Osteoblast (primary cell): ENCODE measurements at regions not wholly inside any gene's neighbourhood (a gene's known extent, or its start where the extent isn't known, plus 50 kb on each side); places are given as distances from the start of the nearest gene placed in this dataset.

Experiments used
- DNase-seq: peaks from one replicate; pipeline ENCODE4 v3.0.0; 2011; ENCODE audit warnings: low spot score, mixed read lengths; ENCODE audit not compliant: insufficient read length; ENCODE audit errors: missing footprints
- H2AFZ ChIP-seq: 2 replicates; pipeline ENCODE4 v1.6.0; 2011; ENCODE audit warnings: mild to moderate bottlenecking, low read length
- H3K27ac ChIP-seq: 2 replicates; pipeline ENCODE4 v1.5.1; 2011; ENCODE audit warnings: mild to moderate bottlenecking, low read depth, low read length, moderate library complexity
- H3K27me3 ChIP-seq: 2 replicates; pipeline ENCODE4 v1.6.0; 2012; ENCODE audit warnings: mild to moderate bottlenecking, control low read depth, inconsistent platforms, low read length, moderate library complexity; ENCODE audit not compliant: insufficient read depth
- H3K36me3 ChIP-seq: 2 replicates; pipeline ENCODE4 v1.5.1; 2011; ENCODE audit warnings: mild to moderate bottlenecking, low read length, control low read depth, moderate library complexity; ENCODE audit not compliant: insufficient read depth
- H3K4me1 ChIP-seq: 2 replicates; pipeline ENCODE4 v1.5.1; 2011; ENCODE audit warnings: mild to moderate bottlenecking, low read length, control low read depth, moderate library complexity; ENCODE audit not compliant: insufficient read depth
- H3K4me2 ChIP-seq: 2 replicates; pipeline ENCODE4 v1.6.0; 2011; ENCODE audit warnings: mild to moderate bottlenecking, low read length; ENCODE audit not compliant: insufficient read depth
- H3K4me3 ChIP-seq: fragments of 200-600 bp; sonication (generic); 3 replicates; pipeline ENCODE4 v1.5.1; 2012; ENCODE audit warnings: mild to moderate bottlenecking, low read length, inconsistent platforms; ENCODE audit not compliant: insufficient read depth
- H3K79me2 ChIP-seq: 2 replicates; pipeline ENCODE4 v1.6.0; 2012; ENCODE audit warnings: mild to moderate bottlenecking, low read length, control low read depth, inconsistent platforms; ENCODE audit not compliant: insufficient read depth
- H3K9me3 ChIP-seq: 2 replicates; pipeline ENCODE4 v1.5.1; 2011; ENCODE audit warnings: low read depth, low read length, control low read depth
- H4K20me1 ChIP-seq: 2 replicates; pipeline ENCODE4 v1.6.0; 2012; ENCODE audit warnings: mild to moderate bottlenecking, low read length, control low read depth; ENCODE audit not compliant: insufficient read depth
- TF ChIP-seq, protein P1 (sequence below): IDR thresholded peaks from 2 replicates; pipeline ENCODE4 v1.5.1; 2011; ENCODE audit warnings: mild to moderate bottlenecking, low read depth, low read length, moderate library complexity; ENCODE audit errors: extremely low read depth

DNA sequence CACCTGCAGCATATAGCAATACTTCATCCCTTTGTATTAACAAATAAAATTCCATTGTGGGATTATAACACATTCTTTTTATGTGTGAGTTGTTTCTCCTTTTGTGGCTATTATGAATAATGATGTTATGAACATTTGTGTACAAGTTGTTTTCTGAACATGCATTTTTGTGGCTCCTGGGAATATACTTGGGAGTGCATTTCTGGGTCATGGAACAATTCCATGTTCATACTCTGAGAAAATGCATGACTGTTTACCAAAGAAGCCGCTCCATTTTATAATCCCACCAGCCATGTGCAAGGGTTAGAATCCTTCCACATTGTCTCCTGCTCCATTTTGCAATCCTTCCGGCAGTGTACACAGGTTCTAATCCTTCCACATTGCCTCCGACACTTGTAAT is 713.8 kb downstream of the TBC1D22A start:
- TF ChIP-seq, protein P1, sequence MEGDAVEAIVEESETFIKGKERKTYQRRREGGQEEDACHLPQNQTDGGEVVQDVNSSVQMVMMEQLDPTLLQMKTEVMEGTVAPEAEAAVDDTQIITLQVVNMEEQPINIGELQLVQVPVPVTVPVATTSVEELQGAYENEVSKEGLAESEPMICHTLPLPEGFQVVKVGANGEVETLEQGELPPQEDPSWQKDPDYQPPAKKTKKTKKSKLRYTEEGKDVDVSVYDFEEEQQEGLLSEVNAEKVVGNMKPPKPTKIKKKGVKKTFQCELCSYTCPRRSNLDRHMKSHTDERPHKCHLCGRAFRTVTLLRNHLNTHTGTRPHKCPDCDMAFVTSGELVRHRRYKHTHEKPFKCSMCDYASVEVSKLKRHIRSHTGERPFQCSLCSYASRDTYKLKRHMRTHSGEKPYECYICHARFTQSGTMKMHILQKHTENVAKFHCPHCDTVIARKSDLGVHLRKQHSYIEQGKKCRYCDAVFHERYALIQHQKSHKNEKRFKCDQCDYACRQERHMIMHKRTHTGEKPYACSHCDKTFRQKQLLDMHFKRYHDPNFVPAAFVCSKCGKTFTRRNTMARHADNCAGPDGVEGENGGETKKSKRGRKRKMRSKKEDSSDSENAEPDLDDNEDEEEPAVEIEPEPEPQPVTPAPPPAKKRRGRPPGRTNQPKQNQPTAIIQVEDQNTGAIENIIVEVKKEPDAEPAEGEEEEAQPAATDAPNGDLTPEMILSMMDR: no peak
- no peak overlapping the region for H3K4me3 ChIP-seq
- no peaks in the 10 kb centered on the region for H3K9me3 ChIP-seq
- H3K79me2 ChIP-seq: no peaks in the 10 kb centered on the region
- no peaks in the 10 kb centered on the region for H4K20me1 ChIP-seq
- H3K4me1 ChIP-seq: no peaks in the 10 kb centered on the region
- no peak overlapping the region for H3K4me2 ChIP-seq
- H3K36me3 ChIP-seq: no peaks in the 10 kb centered on the region
- H2AFZ ChIP-seq: no peak overlapping the region
- no peaks in the 10 kb centered on the region for H3K27me3 ChIP-seq
- no peak overlapping the region for H3K27ac ChIP-seq
- no peak for DNase-seq

DNA sequence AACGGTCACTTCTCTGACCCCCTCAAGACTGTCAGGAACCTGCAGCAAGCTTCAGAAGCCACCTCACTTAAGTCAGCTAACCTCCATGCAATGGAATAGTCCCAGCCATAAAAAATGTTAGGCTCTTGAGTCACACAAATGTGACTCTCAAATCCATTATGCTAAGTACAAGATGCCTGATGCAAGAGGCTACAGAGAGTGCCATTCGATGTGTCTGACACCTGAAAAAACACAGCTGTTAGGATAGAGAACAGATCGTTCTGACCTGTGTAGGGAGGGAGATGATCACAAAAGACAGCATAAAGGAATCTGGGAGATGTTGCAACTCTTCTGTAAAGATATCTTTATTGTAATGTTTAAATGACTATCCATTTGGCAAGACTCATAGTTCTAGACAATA is 712.4 kb downstream of the TBC1D22A start:
- H3K9me3 ChIP-seq: no peaks in the 10 kb centered on the region
- no peak for DNase-seq
- no peaks in the 10 kb centered on the region for H3K36me3 ChIP-seq
- no peak overlapping the region for H3K27ac ChIP-seq
- H2AFZ ChIP-seq: no peak overlapping the region
- no peaks in the 10 kb centered on the region for H3K27me3 ChIP-seq
- TF ChIP-seq, protein P1: no peak
- no peaks in the 10 kb centered on the region for H3K79me2 ChIP-seq
- H3K4me3 ChIP-seq: no peak overlapping the region
- no peaks in the 10 kb centered on the region for H4K20me1 ChIP-seq
- H3K4me1 ChIP-seq: no peaks in the 10 kb centered on the region
- no peak overlapping the region for H3K4me2 ChIP-seq

DNA sequence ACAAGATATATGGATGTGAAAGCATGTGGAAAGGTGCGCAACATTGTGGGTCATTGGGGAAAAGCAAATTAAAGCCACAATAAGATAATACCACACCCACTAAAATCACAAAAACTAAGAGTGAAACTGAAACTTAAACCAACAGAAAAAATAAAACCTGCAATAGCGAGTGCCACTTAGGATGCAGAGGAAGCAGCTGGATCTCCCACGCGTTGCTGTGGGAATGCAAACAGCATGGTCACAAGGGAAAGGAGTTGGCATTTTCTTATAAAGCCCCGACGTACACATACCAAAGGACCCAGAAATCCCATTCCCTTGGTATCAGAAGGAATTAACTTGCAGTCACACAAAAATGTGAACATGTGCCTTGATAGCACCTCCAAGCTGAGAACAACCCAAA is 712.0 kb downstream of the TBC1D22A start:
- no peak overlapping the region for H3K27ac ChIP-seq
- no peaks in the 10 kb centered on the region for H3K36me3 ChIP-seq
- no peaks in the 10 kb centered on the region for H3K27me3 ChIP-seq
- H3K4me3 ChIP-seq: no peak overlapping the region
- H3K9me3 ChIP-seq: no peaks in the 10 kb centered on the region
- DNase-seq: no peak
- TF ChIP-seq, protein P1: no peak
- H3K79me2 ChIP-seq: no peaks in the 10 kb centered on the region
- no peaks in the 10 kb centered on the region for H3K4me1 ChIP-seq
- H2AFZ ChIP-seq: no peak overlapping the region
- H3K4me2 ChIP-seq: no peak overlapping the region
- H4K20me1 ChIP-seq: no peaks in the 10 kb centered on the region

DNA sequence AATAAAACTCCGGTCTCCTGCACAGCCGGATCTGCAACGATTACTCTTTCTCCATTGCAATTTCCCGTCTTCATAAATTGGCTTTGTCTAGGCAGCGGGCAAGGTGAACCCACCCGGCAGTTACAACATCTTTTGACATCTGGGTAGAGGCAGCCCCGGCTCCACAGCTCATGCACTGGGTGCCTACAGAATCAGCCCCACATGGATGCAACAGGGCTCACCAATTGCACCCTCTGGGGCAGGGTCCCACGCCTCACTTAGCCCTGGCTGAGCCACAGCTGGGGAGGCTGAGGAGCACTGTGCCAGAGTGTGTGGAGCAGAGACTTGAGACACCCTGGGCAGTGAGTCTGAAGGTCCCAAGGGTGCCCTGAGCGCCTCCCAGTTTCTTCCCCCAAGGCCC is 710.2 kb downstream of the TBC1D22A start:
- TF ChIP-seq, protein P1: no peak
- H3K27ac ChIP-seq: no peak overlapping the region
- DNase-seq: no peak

More for the DNA sequence above, 710.2 kb downstream of the TBC1D22A start:
- H2AFZ ChIP-seq: no peak overlapping the region
- no peak overlapping the region for H3K4me2 ChIP-seq
- H3K9me3 ChIP-seq: no peaks in the 10 kb centered on the region
- no peaks in the 10 kb centered on the region for H3K36me3 ChIP-seq
- no peaks in the 10 kb centered on the region for H3K79me2 ChIP-seq
- H3K27me3 ChIP-seq: no peaks in the 10 kb centered on the region
- no peaks in the 10 kb centered on the region for H3K4me1 ChIP-seq
- no peak overlapping the region for H3K4me3 ChIP-seq
- no peaks in the 10 kb centered on the region for H4K20me1 ChIP-seq
